ENCODE measurements at regions not wholly inside any gene's neighbourhood (a gene's known extent, or its start where the extent isn't known, plus 50 kb on each side); places are given as distances from the start of the nearest gene placed in this dataset.
A peak's percentile ranks its signal among the peaks of the same experiment; 100 is the strongest.

- no peak overlapping the region for H3K56ac ChIP-seq (replicated peaks; ENCODE audit: insufficient read length, low read depth, low read length)
- H2BK20ac ChIP-seq (ENCODE audit: low read length): no peak overlapping the region
- no peaks in the 10 kb centered on the region for H3K79me1 ChIP-seq (ENCODE audit: low read depth, low read length)
- FAIRE-seq: no peak
- H3K23ac ChIP-seq (ENCODE audit: insufficient read length): no peak overlapping the region
- no peaks in the 10 kb centered on the region for H3K9me3 ChIP-seq (ENCODE audit: insufficient read depth in 2 of 2, low read depth in 1 of 2, low read length in 1 of 2)
- H3K4me1 ChIP-seq (replicated peaks in 1 of 4; ENCODE audit: control insufficient read depth in 3 of 4, insufficient read depth in 4 of 4, low read length in 3 of 4): peaks cover 0 to 11% (median 3%) of the 10 kb centered on the region in 4 experiments; a peak in 2 of 7 replicates
- no peak overlapping the region for H2AFZ ChIP-seq (ENCODE audit: low read length)
- WGBS, 2 experiments (ENCODE audit: extremely low coverage in 1 of 2, insufficient coverage in 1 of 2, insufficient read length in 1 of 2, insufficient replicate concordance in 2 of 2, low coverage in 1 of 2, low lambda C conversion rate in 2 of 2, missing lambda C conversion rate in 1 of 2): 85% methylated on average over 3 of the region's 3 CpGs; no CpG with 5 or more reads in 1 of the 2 experiments
- no peak overlapping the region for H4K91ac ChIP-seq (replicated peaks; ENCODE audit: insufficient read length, low read length)
- TF ChIP-seq SP1 (IDR thresholded peaks at IDR 0.05; ENCODE audit: low read depth, low read length) (no peak), ZNF274 (IDR thresholded peaks at IDR 0.05; ENCODE audit: borderline replicate concordance, extremely low read depth, low read length) (no peak), BRCA1 (IDR thresholded peaks at IDR 0.05; ENCODE audit: low read depth, low read length) (no peak), ATF3 (IDR thresholded peaks at IDR 0.05; ENCODE audit: insufficient read depth, low read depth, low read length) (no peak), CREB1 (IDR thresholded peaks at IDR 0.05) (no peak), TEAD4 (IDR thresholded peaks at IDR 0.05; ENCODE audit: low read depth, low read length) (no peak), PHF8 (conservative IDR thresholded peaks at IDR 0.05; ENCODE audit: low read depth, low read length) (no peak), MAFK (IDR thresholded peaks at IDR 0.05; ENCODE audit: low read depth, low read length) (peak; percentile 29; the same call in 1 of the 2 replicates), RAD21 (IDR thresholded peaks at IDR 0.05 in 1 of 2, conservative IDR thresholded peaks at IDR 0.05 in 1 of 2; ENCODE audit: low read depth in 2 of 2, low read length in 2 of 2) (peak in 1 of 2 experiments; percentile 14; a peak in 1 of 4 replicates), YY1 (IDR thresholded peaks at IDR 0.05; ENCODE audit: low read depth, low read length) (no peak)
- no peaks in the 10 kb centered on the region for H3K27me3 ChIP-seq (replicated peaks in 1 of 4; ENCODE audit: control insufficient read depth in 3 of 4, extremely low read depth in 1 of 4, insufficient read depth in 3 of 4, low read length in 3 of 4)
- H3K14ac ChIP-seq (ENCODE audit: insufficient read length): no peak overlapping the region
- H2BK120ac ChIP-seq (replicated peaks; ENCODE audit: low read depth, low read length): no peak overlapping the region
- no peak overlapping the region for H3K18ac ChIP-seq (ENCODE audit: extremely low read depth, low read length)
- H4K5ac ChIP-seq (ENCODE audit: insufficient read length, low read depth, low read length): no peak overlapping the region
- H2AK5ac ChIP-seq (ENCODE audit: low read depth, low read length): no peak overlapping the region
- no peak overlapping the region for H2BK5ac ChIP-seq (ENCODE audit: low read depth, low read length)
- H2BK12ac ChIP-seq (ENCODE audit: low read depth, low read length): no peak overlapping the region
- POLR2A ChIA-PET (ENCODE audit: partially characterized antibody): no interaction called here
- H3K9ac ChIP-seq (replicated peaks in 1 of 4; ENCODE audit: extremely low read depth in 1 of 4, low read depth in 3 of 4, low read length in 3 of 4): no peak overlapping the region
- H3K23me2 ChIP-seq (ENCODE audit: low read depth, low read length): no peaks in the 10 kb centered on the region
- CTCF ChIA-PET (ENCODE audit: partially characterized antibody): interaction anchor here (0.6 kb wide), 1 partner anchor 558 kb away, joined by 3 read pairs; no protein-coding TSS in a partner anchor
- no peak overlapping the region for H4K8ac ChIP-seq (ENCODE audit: extremely low read depth, insufficient read depth, low read length)
- H3K4me3 ChIP-seq (ENCODE audit: extremely low read depth in 1 of 4, insufficient read depth in 2 of 4, low read depth in 3 of 4, low read length in 4 of 4): no peak overlapping the region
- H3K4me2 ChIP-seq (ENCODE audit: insufficient read depth in 1 of 2, low read depth in 2 of 2, low read length in 2 of 2): no peak overlapping the region
- no peak overlapping the region for H3K27ac ChIP-seq (ENCODE audit: low read depth, low read length)
- H2BK15ac ChIP-seq (ENCODE audit: low read length): no peak overlapping the region
- no peak overlapping the region for H3K4ac ChIP-seq (replicated peaks; ENCODE audit: insufficient read length, low read depth, low read length)
- no peaks in the 10 kb centered on the region for H3K79me2 ChIP-seq (ENCODE audit: control insufficient read depth in 1 of 2, insufficient read depth in 2 of 2, low read length in 2 of 2)
- DNase-seq (ENCODE audit: low read depth in 1 of 2, low spot score in 2 of 2): no peak
- no peaks in the 10 kb centered on the region for H4K20me1 ChIP-seq (replicated peaks in 1 of 2; ENCODE audit: control insufficient read depth in 1 of 2, insufficient read depth in 2 of 2, low read length in 2 of 2)
- no peaks in the 10 kb centered on the region; a peak in 1 of 8 replicates for H3K36me3 ChIP-seq (ENCODE audit: control insufficient read depth in 2 of 4, insufficient read depth in 4 of 4, low read length in 3 of 4)
Measured at GRCh38 chr5:5979377-5979760, 399.0 kb downstream of the MED10 start.

Data from H1 (cell line).